Activated T-helper 17 cell treated with anti-CD3 and anti-CD28 coated beads, Interleukin-2, amount 50 U/mL, for 72 hours (primary cell): ENCODE measurements at regions not wholly inside any gene's neighbourhood (a gene's known extent, or its start where the extent isn't known, plus 50 kb on each side); places are given as distances from the start of the nearest gene placed in this dataset.
"Not testable (repeated sequence)": the region's sequence is repeated elsewhere in the genome, so short reads cannot be mapped to it uniquely, and the experiment has no call there.

Experiments used
- ATAC-seq: fragments of 150-1000 bp; cut with Tn5 transposase; replicated peaks from 2 replicates; pipeline ENCODE4 v1.10.0; 2021; ENCODE audit warnings: mild to moderate bottlenecking, moderate library complexity
- H3K27ac Mint-ChIP-seq: one replicate; pipeline ENCODE4 v1.8.0; 2022; ENCODE audit warnings: mixed read lengths
- H3K27me3 Mint-ChIP-seq: one replicate; pipeline ENCODE4 v1.8.0; 2022; ENCODE audit warnings: mixed read lengths
- H3K36me3 Mint-ChIP-seq: one replicate; pipeline ENCODE4 v1.8.0; 2022; ENCODE audit warnings: low read depth, mild to moderate bottlenecking, mixed read lengths
- H3K4me1 Mint-ChIP-seq: one replicate; pipeline ENCODE4 v1.8.0; 2022; ENCODE audit warnings: mixed read lengths
- H3K4me3 Mint-ChIP-seq: one replicate; pipeline ENCODE4 v1.8.0; 2022; ENCODE audit warnings: mild to moderate bottlenecking, mixed read lengths
- H3K9me3 Mint-ChIP-seq: one replicate; pipeline ENCODE4 v1.8.0; 2022; ENCODE audit warnings: mixed read lengths

DNA sequence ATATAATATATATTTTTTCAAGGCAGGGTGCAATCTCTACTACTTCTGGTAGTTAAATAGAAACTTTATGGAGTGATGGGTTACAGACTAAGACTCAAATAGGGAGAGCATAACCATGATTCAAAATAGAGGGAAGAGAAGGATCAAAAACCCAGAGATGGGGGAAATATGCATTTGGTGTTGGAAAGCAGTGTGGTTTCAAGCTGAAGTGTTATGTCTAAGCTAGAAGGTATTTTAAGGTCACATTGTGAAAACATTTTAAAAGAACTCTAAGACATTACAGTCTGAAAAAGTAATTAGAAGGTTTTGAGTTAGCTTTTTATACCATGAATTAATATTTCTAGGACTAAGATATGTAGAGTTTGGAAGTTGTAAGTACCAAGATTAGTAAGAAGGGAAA is 2741.4 kb downstream of the PCDH9 start:
- no peak for ATAC-seq
- Mint-ChIP-seq H3K36me3 (no peaks in the 10 kb centered on the region), H3K27me3 (no peaks in the 10 kb centered on the region), H3K27ac (no peak overlapping the region), H3K4me3 (no peak overlapping the region), H3K9me3 (peaks cover 12% of the 10 kb centered on the region), H3K4me1 (no peaks in the 10 kb centered on the region)

GRCh38 chr13:64482373-64482772 is 2747.8 kb downstream of the PCDH9 start:
- H3K4me1 Mint-ChIP-seq: no peaks in the 10 kb centered on the region
- H3K4me3 Mint-ChIP-seq: no peak overlapping the region
- no peak overlapping the region for H3K27ac Mint-ChIP-seq
- H3K9me3 Mint-ChIP-seq: peaks cover 9% of the 10 kb centered on the region
- ATAC-seq: no peak
- H3K36me3 Mint-ChIP-seq: no peaks in the 10 kb centered on the region
- no peaks in the 10 kb centered on the region for H3K27me3 Mint-ChIP-seq

- Mint-ChIP-seq H3K4me1 (no peaks in the 10 kb centered on the region), H3K9me3 (peaks cover 12% of the 10 kb centered on the region), H3K36me3 (no peaks in the 10 kb centered on the region), H3K27ac (no peak overlapping the region), H3K27me3 (no peaks in the 10 kb centered on the region), H3K4me3 (no peak overlapping the region)
- ATAC-seq: no peak
Observed at GRCh38 chr13:64480672-64481071, 2749.5 kb downstream of the PCDH9 start.

- Mint-ChIP-seq H3K27me3 (no peaks in the 10 kb centered on the region), H3K4me1 (no peaks in the 10 kb centered on the region), H3K4me3 (no peak overlapping the region), H3K9me3 (peaks cover 12% of the 10 kb centered on the region), H3K36me3 (no peaks in the 10 kb centered on the region), H3K27ac (no peak overlapping the region)
- no peak for ATAC-seq
Observed at GRCh38 chr13:64480211-64480610, 2749.9 kb downstream of the PCDH9 start.

DNA sequence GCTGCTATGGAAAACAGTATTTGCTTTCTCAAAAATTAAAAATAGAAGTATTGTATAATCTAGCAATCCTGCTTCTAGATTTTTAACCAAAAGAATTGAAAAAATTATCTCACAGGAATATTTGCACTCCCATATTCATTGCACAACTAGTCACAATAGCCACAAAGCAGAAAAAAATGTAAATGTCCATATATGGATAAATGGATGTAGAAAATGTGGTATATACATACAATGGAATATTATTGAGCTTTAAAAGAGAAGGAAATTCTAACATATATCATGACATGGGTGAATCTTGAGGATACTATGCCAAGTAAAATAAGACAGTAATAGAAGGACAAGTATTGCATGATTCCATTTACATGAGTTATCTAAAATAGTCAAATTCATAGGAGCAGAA is 2753.0 kb downstream of the PCDH9 start:
- Mint-ChIP-seq H3K4me1 (no peaks in the 10 kb centered on the region), H3K9me3 (peaks cover 8% of the 10 kb centered on the region), H3K4me3 (no peak overlapping the region), H3K36me3 (no peaks in the 10 kb centered on the region), H3K27ac (no peak overlapping the region), H3K27me3 (no peaks in the 10 kb centered on the region)
- no peak for ATAC-seq

DNA sequence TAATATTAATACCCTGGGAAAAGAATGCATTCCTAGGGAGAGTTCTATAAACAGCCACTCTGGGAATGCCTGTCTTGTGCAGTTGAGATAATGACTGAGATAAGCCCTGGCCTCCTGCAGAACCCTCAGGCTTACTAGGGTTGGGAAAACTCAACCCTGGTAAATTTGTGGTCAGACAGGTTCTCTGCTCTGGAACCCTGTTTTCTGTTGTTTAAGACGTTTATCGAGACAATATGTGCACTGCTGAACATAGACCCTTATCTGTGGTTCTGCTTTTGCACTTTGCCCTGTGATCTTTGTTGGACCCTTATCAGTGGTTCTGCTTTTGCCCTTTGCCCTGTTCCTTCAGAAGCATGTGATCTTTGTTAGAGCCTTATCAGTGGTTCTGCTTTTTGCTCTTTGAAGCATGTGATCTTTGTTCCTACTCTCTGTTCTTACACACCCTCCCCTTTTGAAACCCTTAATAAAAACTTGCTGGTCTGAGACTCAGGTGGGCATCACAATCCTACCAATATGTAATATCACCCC is 2754.0 kb downstream of the PCDH9 start:
- H3K27me3 Mint-ChIP-seq, H3K4me3 Mint-ChIP-seq, H3K4me1 Mint-ChIP-seq, H3K27ac Mint-ChIP-seq, ATAC-seq, H3K9me3 Mint-ChIP-seq, H3K36me3 Mint-ChIP-seq: not testable (repeated sequence)

GRCh38 chr13:64471916-64472315 is 2758.2 kb downstream of the PCDH9 start:
- no peak overlapping the region for H3K27ac Mint-ChIP-seq
- H3K4me1 Mint-ChIP-seq: no peaks in the 10 kb centered on the region
- no peaks in the 10 kb centered on the region for H3K27me3 Mint-ChIP-seq
- no peak overlapping the region for H3K4me3 Mint-ChIP-seq
- H3K36me3 Mint-ChIP-seq: no peaks in the 10 kb centered on the region
- no peak for ATAC-seq
- no peaks in the 10 kb centered on the region for H3K9me3 Mint-ChIP-seq

DNA sequence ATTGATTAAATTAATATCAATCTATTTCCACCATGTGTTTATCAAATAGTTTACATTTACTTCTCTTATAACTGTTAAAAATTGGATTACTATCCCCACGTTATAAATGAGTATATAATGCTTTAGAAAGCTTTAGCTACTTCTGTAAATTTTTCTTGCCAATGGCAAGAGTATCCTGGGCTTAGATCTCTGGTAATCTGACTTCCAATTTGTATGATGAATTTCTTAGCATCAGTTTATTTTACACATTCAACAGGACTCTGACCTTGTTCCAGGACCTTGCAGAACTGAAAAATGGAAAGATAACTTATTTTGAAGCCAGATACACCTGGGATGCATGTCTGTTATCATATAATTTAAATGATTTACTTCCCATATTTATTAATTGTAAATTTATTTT is 2759.4 kb downstream of the PCDH9 start:
- Mint-ChIP-seq H3K27me3 (no peaks in the 10 kb centered on the region), H3K36me3 (no peaks in the 10 kb centered on the region), H3K27ac (no peak overlapping the region), H3K4me1 (no peaks in the 10 kb centered on the region), H3K9me3 (peaks cover 6% of the 10 kb centered on the region), H3K4me3 (no peak overlapping the region)
- ATAC-seq: no peak

DNA sequence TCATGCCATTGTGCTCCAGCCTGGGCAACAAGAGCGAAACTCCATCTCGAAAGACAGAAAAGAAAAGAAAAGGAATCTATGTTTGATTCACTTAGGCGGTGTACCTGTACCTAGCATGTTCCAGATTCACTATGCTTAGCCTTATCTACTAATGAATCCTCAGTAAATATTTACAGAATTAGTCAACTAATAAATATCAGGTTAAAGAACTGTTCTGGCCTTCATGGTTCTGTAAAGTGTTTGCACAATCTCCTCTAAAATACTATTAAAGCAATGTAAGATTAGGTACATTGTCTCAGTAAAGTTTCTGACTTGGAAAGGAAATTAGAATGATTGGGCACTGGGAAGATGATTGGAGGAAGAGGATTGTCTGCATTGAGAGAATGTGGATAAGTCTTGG is 2770.4 kb downstream of the PCDH9 start:
- ATAC-seq: no peak

DNA sequence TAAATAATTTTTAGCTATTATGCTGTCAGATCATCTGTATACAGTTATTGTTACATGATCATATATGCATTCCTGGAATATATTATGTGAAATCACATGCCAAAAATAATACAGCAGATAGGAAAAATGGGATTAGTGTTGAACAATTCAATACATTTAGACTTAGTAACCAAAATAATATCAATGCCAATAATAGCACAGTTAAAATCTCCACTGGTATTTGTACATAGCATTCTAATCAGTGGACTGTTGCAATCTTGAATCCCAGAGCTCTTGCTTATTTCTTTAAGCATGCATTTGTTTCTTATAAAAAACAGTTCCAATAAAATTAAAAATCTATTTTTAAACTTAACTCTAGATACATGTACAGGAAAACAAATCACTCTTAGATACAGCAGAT is 2772.2 kb downstream of the PCDH9 start:
- no peak for ATAC-seq
- Mint-ChIP-seq H3K4me1 (no peaks in the 10 kb centered on the region), H3K27ac (no peak overlapping the region), H3K36me3 (no peaks in the 10 kb centered on the region), H3K4me3 (no peak overlapping the region), H3K9me3 (peaks cover 18% of the 10 kb centered on the region), H3K27me3 (no peaks in the 10 kb centered on the region)

More for the DNA sequence above, 2770.4 kb downstream of the PCDH9 start:
- Mint-ChIP-seq H3K27me3 (no peaks in the 10 kb centered on the region), H3K9me3 (peaks cover 14% of the 10 kb centered on the region), H3K27ac (no peak overlapping the region), H3K4me3 (no peak overlapping the region), H3K36me3 (no peaks in the 10 kb centered on the region), H3K4me1 (no peaks in the 10 kb centered on the region)

GRCh38 chr13:64455124-64455523 is 2775.0 kb downstream of the PCDH9 start:
- Mint-ChIP-seq H3K4me3 (no peak overlapping the region), H3K36me3 (no peaks in the 10 kb centered on the region), H3K27me3 (no peaks in the 10 kb centered on the region), H3K9me3 (peaks cover 16% of the 10 kb centered on the region), H3K4me1 (no peaks in the 10 kb centered on the region), H3K27ac (no peak overlapping the region)
- ATAC-seq: no peak

DNA sequence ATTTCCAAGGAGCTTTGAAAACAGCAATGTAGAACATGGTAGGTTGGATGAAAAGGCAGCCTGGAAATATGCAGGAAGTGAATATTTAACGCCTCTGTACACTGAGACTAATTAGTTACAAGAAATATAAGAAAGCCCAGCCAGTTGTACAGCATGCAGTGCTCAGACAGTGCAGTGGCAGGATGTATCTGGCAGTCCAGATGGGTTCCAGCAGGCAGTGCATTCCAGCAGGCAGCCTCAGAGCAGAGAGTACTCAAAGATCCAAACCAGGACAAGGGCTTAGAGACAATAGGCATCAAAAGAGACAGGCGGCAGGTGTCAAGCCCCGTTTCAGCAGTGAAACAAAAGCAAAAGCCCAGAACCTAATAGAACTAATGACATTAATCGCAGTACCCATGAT is 2776.3 kb downstream of the PCDH9 start:
- H3K4me1 Mint-ChIP-seq: no peaks in the 10 kb centered on the region

GRCh38 chr13:64446372-64446771 is 2783.8 kb downstream of the PCDH9 start:
- no peak for ATAC-seq
- no peak overlapping the region for H3K4me3 Mint-ChIP-seq
- no peaks in the 10 kb centered on the region for H3K4me1 Mint-ChIP-seq
- no peaks in the 10 kb centered on the region for H3K36me3 Mint-ChIP-seq
- no peaks in the 10 kb centered on the region for H3K27me3 Mint-ChIP-seq
- peaks cover 7% of the 10 kb centered on the region for H3K9me3 Mint-ChIP-seq
- no peak overlapping the region for H3K27ac Mint-ChIP-seq

More for the DNA sequence above, 2776.3 kb downstream of the PCDH9 start:
- H3K36me3 Mint-ChIP-seq: no peaks in the 10 kb centered on the region
- H3K9me3 Mint-ChIP-seq: peaks cover 7% of the 10 kb centered on the region
- no peak overlapping the region for H3K4me3 Mint-ChIP-seq
- ATAC-seq: no peak
- no peak overlapping the region for H3K27ac Mint-ChIP-seq
- no peaks in the 10 kb centered on the region for H3K27me3 Mint-ChIP-seq

DNA sequence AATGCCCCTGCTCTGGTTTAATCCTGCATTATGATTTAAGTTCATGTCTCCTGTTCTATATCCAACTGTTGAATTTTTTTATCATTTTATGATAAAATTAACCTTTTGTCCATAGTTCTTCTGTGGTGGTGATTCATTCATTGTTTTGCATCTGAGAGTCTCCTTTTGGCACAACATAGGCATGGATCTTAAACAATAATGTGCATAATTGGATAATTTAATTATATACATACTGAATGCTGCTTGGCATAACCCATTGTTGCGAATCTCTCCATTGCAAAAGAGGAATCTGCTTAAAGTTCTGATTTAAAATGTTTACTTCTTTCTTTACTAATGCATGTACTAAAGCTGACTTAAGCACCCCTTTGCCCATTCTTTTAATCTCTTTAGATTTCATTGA is 2788.4 kb downstream of the PCDH9 start:
- Mint-ChIP-seq H3K4me3 (no peak overlapping the region), H3K4me1 (no peaks in the 10 kb centered on the region), H3K9me3 (peaks cover under 1% of the 10 kb centered on the region), H3K36me3 (no peaks in the 10 kb centered on the region), H3K27me3 (no peaks in the 10 kb centered on the region), H3K27ac (no peak overlapping the region)
- ATAC-seq: no peak

- Mint-ChIP-seq H3K9me3 (peaks cover 10% of the 10 kb centered on the region), H3K27ac (no peak overlapping the region), H3K4me1 (no peaks in the 10 kb centered on the region), H3K27me3 (no peaks in the 10 kb centered on the region), H3K36me3 (no peaks in the 10 kb centered on the region), H3K4me3 (no peak overlapping the region)
- ATAC-seq: no peak
Observed at GRCh38 chr13:64438084-64438483, 2792.1 kb downstream of the PCDH9 start.

DNA sequence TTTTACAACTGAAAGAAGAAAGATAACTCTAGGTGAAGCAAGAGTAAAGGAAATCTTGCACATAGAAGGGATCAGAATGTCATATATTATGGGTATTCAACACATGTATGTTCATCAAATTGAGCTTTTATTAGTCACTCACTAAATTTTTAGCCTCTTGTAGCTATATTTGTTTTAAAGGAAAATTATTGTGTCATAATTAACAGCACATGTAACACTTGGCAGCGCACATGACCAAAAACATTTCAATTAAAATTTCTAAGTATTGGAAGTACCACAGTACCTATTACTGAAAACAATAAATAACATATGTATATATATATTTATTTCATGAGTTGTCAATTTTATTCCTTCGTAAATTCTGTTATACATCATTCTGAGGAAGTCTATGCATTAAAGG is 2800.4 kb downstream of the PCDH9 start:
- Mint-ChIP-seq H3K27me3 (no peaks in the 10 kb centered on the region), H3K4me3 (no peak overlapping the region), H3K27ac (no peak overlapping the region), H3K9me3 (peaks cover under 1% of the 10 kb centered on the region), H3K4me1 (no peaks in the 10 kb centered on the region), H3K36me3 (no peaks in the 10 kb centered on the region)
- ATAC-seq: no peak
